CD4-positive, alpha-beta T cell treated with Interleukin-4 for 1 hour (primary cell): ENCODE measurements at regions not wholly inside any gene's neighbourhood (a gene's known extent, or its start where the extent isn't known, plus 50 kb on each side); places are given as distances from the start of the nearest gene placed in this dataset.

Experiments
- DNase-seq, 2 donors: peaks; one replicate each; pipeline ENCODE4 v3.0.0-alpha.2; 2020 to 2022

DNA sequence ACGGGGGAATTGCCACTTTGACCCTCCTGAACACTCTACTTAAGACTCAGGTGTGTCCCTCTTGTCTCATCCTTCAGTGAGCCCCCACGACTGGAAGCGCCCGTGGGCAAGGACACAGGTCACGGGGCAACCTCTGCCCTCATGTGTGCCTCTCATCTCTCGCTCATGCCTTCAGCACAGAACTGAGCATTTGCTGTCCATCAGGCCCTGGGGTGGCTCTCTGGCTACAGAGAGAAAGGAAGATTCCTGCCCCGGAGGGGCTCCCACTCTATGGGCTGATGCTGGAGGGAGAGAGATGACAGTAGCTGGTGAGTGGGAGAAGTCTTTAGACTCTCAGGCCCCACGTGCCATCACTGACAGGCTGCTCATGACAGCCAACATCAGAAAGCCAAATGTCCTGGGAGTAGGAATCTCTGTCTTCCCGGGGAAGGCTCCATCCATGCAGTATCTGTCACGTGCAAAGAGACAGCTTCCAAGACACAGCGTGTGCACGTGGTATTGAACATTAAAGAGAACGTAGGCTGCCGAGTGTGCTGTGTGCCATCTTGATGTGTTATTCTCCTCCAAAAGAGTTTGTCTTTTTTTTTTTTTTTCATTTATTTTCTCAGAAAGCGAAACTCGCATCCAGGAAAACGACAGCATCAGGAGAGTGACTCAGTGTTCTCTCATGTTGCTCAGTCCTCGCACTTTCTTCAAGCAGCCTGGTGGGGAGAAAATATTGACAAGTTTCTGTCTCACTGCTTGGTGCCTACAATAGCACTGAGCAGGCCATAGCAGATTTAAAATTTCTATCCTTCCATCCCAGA lies 190.5 kb downstream of the GAS1 start:
- DNase-seq = no peak

DNA sequence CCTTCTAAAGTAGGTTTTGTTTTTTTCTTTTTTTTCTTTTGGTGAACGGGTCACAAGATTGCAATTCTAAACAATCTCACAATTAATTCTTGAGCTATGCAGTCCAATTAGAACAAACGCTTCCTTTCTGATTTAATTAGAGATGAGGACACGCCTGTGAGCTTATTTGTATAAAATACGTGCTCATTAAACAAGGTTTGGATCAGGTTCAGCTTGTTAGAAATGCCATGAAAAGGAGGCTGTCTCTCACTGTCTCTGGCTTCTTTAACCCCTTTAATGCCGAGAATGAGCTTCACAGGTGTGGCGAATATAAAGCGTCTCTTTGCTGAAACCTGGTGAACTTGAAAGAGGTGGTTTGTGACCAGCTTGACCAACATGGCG lies 191.8 kb downstream of the GAS1 start:
- DNase-seq = no peak

DNA sequence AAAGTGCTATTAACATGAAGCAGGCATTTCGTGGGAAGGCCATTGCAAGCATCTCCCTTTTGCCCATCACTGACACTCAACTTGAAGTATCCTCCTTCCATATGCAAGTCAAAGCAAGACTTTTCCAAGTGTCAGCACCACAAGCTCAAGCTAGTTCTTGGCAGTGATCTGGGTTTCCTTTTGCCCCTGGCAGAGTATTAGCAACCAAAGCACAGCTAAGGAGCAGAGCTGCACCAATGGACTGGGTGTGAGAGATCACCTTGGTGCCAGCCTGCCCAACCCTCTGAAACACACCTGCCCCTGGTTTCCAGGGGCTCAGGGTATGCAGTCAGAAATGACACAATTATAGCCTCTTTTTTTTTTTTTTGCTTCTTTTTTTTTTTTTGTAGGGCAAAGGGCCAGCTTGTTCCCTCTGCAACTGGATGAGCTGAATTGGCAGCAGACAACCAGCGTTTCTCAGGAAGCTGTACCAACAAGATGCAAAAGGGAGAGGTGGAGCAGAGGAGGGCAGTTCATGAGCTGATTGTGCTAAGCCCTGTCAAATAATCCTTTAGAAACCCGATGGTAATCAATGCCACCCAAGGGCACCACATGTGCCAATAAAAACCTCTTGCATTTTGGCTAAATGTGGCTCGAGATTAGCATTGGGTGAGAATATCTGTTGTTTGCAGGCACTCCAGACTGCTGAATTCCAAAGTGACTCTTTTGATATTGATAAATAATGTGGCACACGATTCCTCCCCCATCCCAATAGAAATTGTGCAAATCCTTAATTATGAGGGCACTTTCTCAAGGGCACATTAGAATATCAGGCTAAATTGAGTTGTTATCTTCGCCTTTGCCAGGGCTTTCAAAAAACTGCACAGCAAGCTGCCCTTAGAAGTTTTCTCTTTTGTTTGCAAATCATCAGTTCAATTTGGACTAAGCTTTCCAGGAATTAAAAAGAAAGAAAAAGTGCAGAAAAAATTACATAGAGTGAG lies 192.4 kb downstream of the GAS1 start:
- no peak for DNase-seq

DNA sequence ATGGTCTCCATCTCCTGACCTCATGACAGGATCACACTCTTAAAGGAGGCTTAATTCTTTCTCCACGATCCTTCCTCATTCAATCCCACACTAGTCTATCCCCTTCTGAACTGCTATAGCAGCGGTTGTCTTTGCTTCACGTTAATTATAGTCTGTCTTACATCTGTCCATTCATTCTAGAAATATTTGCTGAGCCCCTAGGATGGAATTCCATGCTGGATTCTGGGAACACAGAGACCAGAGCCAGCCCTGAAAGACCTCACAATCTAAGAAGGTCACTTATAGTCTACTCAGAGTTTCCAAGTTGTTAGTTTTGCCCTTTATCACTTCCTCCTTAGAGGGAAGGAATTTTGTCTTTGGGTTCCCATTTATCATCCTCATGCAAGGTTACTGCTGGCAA lies 193.5 kb downstream of the GAS1 start:
- DNase-seq = no peak

DNA sequence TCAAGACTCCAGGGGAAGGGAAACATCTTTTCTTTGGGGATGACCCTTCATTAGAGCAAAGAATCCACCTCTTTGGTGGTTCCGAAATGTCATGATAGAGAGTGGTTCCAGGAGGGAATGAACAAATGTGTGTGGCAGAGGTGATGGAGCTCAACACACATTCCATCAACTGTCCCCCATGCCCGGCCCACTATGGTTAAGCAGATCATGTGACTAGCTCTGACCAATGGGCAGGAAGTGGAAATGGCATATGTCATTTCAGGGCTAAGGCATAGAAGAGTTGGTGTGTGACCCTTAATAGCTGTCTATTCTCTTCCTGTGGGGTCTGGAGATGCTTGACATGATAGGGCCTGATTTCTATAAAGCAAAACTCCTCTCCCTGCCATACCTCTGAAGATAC lies 194.6 kb downstream of the GAS1 start:
- no peak for DNase-seq

DNA sequence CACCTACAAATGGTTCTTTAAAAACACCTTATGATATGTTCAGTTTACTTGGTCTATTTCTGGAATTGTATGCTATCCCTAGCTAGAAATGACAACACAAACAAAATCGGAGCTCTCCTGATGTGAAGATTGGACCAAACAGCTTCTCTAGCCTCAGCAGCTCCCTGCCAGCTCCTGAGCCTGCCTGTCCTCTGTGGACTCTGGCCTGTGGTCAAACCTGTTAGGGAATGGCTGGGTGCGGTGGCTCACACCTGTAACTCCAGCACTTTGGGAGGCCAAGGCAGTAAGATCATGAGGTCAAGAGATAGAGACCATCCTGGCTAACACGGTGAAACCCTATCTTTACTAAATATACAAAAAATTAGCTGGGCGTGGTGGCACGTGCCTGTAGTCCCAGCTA lies 195.3 kb downstream of the GAS1 start:
- DNase-seq = no peak

DNA sequence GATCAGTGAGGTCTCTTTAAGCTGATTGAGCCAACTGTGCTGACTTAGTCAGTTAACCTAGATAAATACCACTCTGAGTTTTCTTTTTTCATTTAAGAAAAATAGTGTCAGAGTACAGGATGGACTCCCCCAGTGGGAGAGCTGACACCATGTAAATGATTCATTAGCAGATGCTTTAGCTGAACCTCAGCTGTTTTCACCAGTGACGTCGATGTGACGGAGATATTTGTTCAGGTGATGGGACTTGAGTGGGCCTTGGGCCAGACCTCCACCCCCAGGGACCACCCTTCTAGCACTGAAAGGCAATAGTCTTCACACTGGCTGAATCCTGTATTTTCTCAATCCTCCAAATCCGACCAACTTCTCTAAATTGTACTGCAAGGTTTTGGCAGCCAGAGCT lies 196.1 kb downstream of the GAS1 start:
- no peak for DNase-seq

DNA sequence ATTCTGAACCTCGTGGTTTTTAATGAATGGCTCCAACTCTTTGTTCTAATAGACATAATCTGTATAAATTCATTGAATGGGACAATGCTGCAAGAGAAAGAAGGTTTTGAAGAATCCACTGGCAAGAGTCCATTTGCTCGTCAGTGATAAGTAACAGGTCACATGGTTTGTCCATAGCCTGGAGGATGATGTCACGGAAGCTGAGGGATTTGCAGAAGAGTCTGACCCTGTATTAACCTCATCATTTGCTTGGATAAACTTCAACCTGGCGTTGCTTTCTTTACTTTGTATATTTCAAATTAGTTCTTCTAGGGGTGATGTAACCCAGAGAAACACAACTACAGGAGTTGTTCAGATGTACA lies 197.4 kb downstream of the GAS1 start:
- DNase-seq = no peak

DNA sequence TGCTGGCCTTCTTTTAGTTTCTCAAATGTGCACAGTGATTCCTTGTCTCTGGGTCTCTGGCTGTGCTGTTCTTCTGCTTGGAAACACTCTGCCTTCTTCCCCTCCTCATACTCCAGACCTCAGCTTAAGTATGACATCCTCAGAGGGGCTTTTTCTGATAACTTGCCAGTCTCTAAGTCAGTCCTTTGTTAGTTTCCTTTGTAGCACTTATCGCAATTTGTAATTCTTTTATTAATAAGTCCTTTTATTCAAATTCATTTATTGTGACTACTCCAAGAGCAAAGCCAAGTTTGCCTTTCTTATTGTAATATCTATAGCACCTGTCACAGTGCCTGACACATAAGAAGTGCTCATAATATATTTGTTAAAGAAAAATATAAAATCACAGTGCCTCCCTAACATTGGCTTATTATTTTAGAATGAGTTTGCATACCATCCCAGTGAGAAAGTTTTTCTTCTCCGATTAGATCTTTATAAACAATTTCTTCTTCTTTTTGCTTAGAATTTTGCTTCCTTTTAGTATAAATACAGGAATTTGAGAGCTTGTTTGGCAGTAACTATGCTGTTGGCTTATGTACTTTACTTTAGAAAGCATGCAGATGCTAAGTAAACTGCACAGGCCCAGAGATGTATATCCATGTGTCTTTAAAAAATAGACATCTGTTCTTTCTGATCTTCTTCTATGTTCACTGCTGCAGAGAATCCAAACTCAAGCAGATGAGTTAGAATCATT lies 198.0 kb downstream of the GAS1 start:
- no peak for DNase-seq

DNA sequence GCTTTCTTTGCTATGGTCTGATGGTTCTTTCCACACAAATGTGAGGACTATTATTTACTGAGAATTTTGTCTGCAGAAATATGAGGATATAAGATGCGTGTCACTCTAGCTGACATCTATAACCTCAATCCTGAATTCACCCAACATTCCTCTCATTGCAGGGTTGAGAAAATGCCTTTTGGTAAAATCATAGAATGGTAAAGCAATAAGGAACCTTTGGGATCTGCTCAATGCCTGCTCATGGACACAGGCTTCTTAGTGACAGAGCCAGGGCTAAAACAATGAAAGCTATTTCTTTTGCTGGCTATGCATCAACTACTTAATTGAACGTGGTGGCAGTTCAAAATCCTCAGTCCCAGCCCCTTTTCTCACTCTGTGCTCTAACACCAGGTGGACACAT lies 199.6 kb downstream of the GAS1 start:
- no peak for DNase-seq

DNA sequence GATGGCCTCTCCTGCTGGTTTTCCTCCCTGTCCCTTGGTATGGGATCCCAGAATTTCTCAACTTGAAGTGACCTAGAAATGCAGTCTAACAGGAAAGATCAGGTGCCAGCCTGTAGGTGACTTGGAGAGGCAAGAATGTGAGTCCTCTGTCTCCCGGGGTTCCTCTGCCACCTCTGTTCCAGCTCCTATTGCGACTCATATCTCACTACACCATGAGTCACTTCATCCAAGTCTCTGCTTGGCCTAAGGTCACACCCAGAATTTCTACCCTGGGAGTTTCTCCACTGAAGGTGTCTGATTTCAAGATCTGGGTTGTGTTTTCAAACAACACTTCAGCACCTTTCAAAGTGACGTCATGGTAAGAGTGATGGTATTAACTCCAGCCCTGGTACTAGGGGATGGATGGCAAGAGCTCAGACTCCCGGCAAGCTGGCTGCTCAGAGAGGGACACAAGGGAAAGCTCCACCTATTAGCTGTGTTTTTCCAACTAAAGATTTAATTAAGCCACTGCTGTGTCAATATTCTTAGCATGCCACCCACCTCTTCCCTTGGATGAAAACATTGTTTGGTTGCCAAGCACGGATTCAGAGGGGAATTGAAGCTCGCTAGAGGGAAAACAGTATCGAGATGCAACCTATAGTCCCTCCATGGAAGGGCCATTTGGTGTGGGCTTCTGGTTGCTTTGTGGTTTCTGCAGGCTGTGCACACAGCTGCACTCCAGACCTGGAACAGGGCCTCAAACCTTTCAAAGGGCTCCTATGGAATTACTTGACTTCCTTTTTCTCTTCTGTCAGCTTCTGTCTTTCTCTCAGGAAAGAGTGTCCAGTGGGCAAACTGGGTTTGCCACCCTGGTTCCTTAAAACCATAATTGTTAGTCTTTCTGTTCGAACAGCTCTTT lies 205.7 kb downstream of the GAS1 start:
- DNase-seq = no peak

DNA sequence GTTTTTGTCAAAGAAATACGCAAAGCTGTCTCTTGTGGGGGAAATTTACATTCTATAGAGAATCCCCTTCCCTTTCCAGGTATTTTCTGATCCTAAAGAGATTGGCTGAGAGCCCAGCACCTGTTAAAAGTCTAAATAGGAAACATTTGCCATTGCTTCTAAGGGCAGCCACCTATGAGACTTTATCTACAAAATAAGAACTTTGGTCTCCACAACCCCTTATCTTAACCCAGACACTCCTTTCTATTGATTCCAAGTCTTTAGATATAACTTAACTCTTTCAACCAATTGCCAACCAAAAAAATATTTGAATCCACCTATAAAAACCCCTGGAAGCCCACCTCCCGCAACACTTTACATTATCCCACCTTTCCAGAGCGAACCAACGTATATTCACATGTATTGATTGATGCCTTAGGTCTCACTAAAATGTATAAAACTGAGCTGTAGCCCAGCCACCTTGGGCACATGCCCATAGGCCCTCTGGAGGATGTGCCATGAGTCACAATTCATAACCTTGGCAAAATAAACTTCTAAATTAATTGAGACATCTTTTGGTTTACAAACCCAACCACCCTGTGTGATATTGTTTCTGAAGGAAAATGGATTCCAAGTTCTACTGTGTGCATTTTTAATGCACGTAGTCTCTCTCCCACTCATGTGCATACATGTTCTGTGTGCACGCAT lies 211.4 kb downstream of the GAS1 start:
- DNase-seq = no peak

DNA sequence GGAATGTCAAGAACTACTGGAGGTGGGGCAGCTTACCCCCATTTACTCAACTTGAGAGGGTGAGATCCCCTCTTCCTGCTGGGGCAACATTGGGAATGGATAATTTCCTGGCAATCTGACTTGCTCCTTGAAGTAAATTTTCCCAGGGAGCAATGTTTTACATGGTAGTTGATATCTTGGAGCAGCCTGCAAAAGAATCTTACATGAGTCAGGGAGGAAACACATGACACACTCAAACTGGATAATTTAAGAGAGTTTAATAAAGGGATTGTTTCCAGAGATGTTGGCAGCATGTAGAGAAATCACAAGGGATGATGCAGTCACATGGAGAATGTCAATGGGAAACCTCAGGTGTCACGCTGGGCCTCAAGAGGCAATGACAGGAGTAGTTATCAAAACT lies 212.5 kb downstream of the GAS1 start:
- DNase-seq = no peak

DNA sequence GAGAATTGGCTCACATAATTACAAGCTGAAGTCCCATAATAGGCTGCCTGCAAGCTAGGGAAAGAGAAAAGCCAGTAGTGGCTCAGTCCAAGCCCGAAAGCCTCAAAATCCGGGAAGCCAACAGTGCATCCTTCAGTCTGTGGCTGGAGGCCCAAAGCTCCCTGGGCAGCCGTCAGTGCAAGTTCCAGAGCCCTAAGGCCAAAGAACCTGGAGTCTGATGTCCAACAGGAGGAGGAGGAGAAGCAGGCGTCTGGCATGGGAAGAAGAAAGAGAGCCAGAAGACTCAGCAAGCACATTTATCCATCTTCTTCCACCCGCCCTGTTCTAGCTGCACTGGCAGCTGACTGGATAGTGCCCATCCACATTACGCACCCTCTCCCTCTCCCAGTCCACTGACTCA lies 213.4 kb downstream of the GAS1 start:
- DNase-seq = no peak

DNA sequence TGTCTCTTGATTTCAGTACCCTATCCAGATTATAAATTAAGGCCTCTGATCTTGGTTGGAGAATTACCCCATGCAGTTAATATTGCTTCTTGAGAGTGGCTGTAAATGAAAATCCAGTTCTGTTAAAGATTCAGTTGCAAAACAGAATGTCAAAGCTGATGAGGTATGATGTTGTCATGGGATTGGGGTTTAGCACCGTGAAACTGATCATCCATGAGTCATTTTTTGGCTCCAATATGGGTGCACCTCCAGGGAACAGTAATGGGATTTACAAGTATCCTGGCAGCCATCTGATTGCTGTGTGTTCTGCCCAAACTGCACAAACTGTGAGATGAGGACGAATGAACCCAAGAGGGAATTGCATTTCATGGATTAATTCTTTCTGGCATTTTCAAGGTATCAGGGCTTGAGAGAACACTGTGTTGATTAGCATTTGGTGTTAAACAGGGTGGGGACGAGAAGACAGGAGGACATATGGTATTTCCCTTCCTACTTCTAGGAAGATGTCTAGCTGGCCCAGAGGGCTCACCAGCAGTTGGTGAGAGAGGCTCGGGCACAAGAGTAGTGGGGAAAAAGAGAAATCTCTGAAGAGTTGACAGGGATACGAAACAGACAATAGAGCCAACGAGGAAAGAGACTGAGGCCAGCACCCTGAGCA lies 214.7 kb downstream of the GAS1 start:
- DNase-seq = no peak

DNA sequence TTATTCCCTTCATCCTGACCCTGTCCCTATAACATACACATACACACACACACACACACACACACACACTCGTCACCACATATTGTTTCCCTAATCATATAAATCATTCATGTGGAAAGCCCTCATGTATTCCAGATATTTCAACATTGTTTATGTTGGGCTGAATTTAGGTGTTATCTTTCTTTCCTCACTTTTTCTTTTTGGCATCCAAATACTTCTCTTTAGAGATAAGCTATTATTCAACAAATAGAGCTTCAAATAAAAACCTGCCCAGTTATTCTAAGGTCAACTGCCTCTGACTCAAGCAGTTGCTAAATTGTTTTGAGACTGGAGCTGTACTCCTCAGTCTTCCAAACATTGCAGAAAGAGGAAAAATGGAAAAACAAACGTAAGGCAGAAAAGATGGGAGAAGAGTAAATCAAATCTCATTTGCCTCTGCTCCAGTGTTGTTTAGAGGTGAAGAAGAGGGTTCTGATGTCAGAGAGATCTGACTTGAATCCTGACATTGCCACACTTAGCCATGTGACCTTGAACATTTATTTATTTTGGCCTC lies 215.7 kb downstream of the GAS1 start:
- no peak for DNase-seq

DNA sequence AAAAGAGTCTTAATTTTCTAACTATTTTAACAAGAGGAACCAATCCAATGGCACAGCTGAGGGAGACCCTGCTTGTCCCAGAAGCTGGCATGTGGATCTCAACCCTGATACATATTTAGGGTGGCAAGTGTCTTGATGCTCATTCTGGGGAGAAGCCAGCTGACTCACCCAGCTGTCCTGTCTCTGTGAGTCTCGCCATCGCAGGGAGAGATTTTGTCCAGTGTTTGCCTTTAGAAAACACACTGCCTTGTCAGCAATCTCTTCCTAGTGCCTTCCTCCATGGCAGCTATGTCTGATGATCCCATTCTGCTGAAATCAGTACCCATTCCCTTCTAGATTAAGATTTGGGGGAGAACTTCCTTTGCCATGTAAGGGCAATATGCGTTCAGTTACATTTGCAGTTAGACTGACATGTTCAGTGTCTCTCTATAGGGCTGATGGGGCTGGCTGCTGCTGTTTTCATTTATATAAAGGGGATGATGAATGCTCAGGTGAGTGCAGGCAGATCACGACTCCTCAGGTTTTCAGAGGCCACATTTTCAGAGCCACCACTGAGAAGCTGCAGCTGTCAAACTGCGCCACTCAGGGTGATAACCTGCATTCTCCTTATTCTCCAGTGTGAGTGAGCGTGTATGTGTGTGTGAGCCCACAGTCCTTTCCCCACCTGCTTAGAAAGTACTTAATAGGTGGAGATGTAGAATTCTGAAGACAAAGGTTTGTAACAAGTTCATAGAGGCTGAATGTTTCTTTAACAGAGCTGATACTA lies 217.0 kb downstream of the GAS1 start:
- no peak for DNase-seq

DNA sequence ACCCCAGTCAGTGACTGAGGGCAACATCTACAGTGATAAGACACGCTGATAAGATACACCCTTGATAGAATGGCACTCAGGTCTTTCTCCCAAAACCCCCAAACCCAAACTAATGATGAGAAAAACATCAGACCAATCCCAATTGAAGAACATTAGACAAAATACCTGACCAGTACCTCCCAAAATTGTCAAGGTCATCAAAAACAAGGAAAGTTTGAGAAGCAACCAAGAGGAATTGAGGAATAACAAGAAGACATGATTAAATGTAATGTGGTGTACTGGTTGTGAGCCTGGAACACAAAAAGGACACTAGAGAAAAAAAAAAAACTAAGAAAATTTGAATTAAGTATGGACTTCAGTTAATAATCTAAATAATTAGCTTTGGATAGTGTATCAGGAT lies 222.8 kb downstream of the GAS1 start:
- no peak for DNase-seq

DNA sequence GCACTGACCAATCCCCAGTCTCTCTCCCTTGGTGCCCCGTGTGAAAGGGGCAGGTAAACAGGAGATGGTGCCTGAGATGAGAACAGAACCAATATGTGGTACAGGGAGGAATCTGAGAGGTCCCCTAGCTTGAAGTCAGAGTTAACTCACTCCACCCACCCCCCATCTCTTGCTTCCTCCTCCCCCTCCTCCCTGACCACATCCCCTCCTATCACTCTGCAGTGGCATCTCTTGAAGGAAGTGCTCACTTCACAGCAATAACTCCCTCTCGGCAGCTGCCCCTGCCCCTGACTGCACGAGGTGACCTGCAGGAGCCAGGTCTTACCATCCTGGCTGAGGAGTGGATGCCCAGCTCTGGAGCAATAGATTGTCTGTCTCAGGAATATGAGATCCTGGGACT lies 224.0 kb downstream of the GAS1 start:
- no peak for DNase-seq

DNA sequence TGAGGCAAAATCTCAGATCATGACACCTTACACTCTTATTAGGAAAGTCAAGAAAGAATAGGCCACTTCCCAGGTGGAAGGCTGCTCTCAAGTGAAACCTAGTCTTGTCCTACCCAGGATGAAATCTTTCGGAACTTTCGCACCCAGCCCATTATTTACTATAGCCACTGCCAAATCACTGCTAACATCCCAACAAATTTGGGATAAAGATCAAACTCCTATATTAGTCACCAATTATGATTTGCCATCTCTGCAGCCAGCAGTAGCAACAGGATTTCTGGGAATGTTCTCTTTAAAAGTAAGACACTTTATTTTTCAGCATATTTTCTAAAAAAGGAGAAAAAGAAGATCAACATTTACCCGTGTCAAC lies 224.6 kb downstream of the GAS1 start:
- no peak for DNase-seq
